GM18520 (cell line): ENCODE measurements at regions not wholly inside any gene's neighbourhood (a gene's known extent, or its start where the extent isn't known, plus 50 kb on each side); places are given as distances from the start of the nearest gene placed in this dataset.

ENCODE experiments used
- ATAC-seq: cut with Tn5 transposase; IDR thresholded peaks from one replicate; pipeline ENCODE4 v1.9.1; 2021; ENCODE audit not compliant: unreplicated experiment

DNA sequence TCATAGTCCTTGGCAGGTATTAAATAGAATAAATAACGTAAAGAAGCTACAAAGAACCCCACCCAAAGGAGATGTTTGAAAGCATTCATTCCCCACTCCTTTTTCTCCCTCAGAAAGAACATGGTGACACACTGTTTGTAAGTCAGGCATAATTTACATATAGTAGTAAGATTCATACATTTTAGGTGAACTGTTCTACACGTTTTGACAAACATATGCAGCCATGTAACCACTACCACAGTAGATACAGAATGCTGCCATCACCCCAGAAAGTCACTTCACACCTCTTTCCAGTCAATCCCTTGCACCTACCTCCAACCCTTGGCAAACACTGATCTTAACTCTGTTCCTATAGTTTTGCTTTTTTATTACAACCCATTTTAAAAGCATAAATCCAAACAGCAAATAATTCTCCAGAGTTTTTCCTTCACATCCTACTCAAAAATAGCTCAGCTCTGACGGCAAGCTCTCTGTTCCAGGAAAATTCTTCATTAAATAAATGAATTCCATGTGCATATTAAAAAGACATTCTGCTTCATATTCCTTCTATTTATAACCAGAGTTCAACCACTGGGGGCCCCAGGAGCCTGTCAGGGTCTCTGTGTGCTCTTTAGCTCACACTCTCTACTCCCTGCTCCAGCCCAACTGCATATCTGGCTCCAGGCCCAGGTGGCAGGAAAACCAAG, 258.8 kb downstream of the PLPP3 start:
- ATAC-seq = no peak

DNA sequence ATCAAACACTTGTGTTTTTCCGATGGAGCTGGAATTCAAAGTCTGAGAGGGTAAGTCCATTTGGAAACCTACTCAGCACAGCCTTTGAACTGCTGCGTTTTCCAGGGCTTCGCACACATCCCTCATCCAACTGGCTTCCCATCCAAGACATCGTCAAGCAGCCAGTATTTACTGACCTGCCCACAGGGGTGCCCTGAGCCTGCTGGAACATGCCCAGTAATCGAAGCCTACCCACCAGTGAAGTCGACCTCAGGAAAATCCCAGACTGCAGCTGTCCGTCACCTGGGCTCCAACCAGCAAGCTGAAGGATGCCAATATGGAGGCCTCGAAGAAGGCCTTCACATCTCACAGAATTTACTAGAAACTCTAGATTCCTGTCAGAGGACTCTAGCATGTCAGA, 261.6 kb downstream of the PLPP3 start:
- no peak for ATAC-seq

GRCh38 chr1:56315293-56315942, 263.9 kb downstream of the PLPP3 start:
- no peak for ATAC-seq

DNA sequence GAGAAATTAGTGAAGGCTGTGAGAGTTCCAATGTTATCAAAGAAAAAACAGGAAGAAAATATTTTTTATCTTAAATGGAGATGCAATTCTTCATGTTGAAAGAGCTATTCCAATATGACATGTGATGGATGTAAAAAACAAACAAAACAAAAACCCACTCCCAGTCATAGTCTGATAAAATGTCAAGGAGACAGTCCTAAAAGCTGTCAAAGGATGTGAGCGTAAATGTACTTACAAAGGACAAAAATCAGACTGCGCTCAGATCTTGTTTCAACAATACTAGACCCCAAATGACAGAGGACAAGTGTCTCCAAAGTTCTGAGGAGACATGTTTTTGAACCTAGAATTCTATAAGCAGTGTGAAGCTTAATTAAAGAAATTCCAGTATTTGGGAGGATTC, 265.8 kb downstream of the PLPP3 start:
- no peak for ATAC-seq

- ATAC-seq = no peak
These were observed 267.6 kb downstream of the PLPP3 start for GRCh38 chr1:56311766-56312165.

GRCh38 chr1:56310945-56311344, 268.4 kb downstream of the PLPP3 start:
- ATAC-seq = no peak

DNA sequence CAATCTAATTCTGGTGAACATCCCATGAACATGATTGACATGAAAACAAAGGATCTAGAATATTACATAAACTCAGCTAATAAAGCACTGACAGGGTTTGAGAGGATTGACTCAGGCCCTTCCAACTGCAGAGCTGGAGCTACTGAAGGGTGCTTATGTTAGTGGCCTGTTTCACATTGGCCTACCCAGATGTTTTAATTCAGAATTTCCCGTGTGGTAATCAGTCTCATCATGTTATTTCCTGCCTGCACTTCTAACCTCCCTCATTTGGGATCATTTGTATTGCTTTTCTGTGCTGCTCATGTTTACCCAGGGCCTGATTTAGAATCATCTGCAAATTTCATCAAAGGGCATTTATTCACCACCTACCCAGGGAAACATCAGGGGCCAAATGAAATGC, 270.3 kb downstream of the PLPP3 start:
- ATAC-seq = no peak

- ATAC-seq = no peak
These were observed 274.4 kb downstream of the PLPP3 start for GRCh38 chr1:56304975-56305374.

DNA sequence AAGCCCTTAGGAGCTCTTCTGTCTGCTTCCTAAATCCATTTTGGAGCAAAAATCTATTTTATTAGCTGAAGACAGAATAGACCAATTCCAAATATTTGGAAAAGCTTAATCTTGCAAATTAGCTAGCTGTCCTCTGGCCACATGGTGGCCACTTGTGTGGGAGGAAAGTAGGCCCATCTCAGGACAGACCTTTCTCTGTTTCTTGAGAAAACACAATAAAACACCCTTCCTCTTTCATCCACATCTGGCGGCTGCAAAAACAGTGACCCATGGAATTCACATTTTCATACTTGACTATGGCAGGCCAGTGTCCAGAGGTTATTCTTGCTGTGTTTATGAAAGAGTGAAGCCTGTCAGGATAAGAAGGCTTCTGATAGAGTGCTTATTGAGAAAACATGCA, 275.6 kb downstream of the PLPP3 start:
- no peak for ATAC-seq

DNA sequence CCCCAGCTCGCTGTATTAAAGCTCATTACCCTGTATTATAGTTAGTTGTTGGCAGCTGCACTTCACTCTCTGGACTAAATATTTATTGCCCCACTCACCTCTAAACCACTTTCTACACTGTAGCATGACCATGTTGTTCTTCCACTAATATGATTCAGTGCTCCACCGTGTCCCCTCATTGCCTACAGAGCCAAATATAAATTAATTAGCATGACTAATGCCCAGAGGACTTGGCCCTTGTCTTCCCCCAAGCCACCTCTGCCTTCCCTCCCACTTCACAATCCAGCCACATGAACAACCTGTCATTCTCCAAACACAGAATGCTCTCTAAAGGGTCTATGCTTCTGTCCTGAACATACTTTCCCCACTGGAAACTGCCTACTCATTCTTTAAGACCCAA, 276.5 kb downstream of the PLPP3 start:
- no peak for ATAC-seq

- ATAC-seq = no peak
These were observed 277.6 kb downstream of the PLPP3 start for GRCh38 chr1:56301791-56302190.

GRCh38 chr1:56300836-56301235, 278.5 kb downstream of the PLPP3 start:
- no peak for ATAC-seq

GRCh38 chr1:56298866-56299265, 280.5 kb downstream of the PLPP3 start:
- no peak for ATAC-seq

GRCh38 chr1:56297904-56298303, 281.5 kb downstream of the PLPP3 start:
- no peak for ATAC-seq

DNA sequence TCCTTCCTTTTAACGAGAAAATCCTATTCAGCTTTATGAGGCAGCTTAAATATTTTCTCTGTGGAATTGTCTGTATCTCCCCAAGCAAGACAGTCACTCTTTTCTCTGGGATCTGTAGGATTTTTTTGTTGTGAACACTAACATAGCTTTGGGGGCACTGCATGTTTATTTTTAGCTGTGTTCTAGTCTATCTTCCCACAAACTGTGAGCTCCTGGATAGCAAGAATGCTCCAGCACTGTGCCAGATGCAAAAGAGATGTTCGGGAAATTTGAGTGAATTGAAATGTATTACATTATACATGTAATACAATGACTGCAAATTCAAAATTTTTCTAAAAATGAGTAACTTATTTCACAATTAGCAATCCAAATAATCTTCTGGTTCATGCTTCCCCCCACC, 282.2 kb downstream of the PLPP3 start:
- no peak for ATAC-seq

DNA sequence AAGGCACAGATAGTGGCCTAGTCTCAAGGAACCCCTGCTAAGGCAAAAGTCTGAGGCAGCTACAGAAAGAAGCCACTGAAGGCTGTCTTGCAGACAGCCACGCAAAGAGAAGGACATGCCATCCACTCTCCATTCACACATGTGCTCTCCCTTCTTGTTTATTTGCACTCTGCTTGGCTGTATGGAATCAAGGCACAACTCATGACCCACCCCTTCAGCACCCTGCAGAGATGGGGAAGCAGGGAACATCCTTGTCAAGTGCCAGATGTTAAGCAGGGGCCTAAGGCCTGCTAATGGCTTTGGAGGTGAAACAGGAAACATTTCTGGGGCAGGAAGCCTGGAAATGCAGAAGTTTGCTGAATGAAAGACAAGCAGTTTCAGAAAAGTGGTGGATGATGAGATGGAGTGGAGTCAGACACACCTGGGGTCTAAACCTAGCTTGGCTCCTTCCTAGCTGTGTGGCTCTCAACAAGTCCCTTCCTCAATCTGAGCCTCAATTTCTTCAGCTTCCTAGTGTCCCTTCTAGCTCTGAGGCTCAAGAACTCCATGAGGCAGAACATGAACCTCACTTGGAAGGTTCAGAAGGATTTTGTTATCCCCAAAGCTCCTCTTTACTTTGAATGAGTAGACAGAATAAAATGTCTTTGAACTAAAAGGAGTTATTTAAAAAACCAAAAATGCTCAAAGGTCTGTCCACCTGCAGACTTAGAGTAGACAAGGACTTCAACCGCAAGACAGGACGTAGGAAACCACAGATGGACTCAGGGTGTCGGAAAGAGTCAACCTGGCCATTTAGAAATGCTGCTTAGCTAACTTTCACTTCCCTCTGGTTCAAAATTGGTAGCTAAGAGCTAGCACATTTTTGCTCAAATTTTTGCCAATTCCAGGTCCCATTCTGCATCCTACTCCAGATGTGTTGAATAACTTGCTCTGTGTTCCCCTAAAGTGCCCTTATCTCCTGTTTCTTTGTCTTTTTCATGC, 283.1 kb downstream of the PLPP3 start:
- no peak for ATAC-seq

GRCh38 chr1:56291374-56291919, 287.9 kb downstream of the PLPP3 start:
- no peak for ATAC-seq

GRCh38 chr1:56289260-56289659, 290.1 kb downstream of the PLPP3 start:
- no peak for ATAC-seq

DNA sequence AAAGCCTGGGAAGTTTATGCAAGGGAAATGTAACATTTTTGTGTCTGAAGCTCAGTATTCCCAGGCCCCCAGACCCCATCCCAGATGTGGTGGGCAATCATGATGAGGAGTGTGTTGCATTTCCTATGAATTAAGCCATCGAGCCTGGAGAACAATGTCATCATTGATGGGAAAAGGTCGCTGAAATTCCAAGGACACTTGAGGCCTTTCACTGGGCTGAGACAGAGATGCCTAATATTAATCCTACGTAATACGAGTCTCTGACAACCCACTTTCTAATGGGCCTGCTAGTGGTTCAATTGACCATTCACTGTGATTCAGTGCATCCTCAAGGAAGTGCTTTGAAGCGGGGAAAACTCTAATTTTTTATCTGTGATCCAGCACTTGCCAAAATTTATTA, 291.6 kb downstream of the PLPP3 start:
- no peak for ATAC-seq

DNA sequence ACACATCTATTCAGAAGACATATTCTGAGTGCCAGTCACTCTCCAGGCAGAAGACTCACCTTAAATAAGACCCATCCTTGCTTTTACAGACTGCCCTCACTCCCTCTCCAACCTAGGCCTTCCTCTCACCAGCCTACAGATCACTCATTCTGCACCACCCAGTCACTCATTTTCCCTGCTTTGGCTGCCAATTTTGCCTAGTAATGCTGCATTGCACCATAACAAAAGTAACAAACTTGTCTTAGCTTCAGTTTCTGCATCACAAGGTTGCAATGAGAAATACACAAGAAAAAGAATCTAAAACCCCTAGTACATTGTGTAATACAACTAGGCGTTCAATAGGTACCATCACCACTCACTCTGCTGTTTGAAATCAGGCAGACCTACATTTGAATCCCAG, 292.4 kb downstream of the PLPP3 start:
- no peak for ATAC-seq

GRCh38 chr1:56286506-56286905, 292.9 kb downstream of the PLPP3 start:
- ATAC-seq = no peak
